HUES6 (cell line): ENCODE measurements at regions not wholly inside any gene's neighbourhood (a gene's known extent, or its start where the extent isn't known, plus 50 kb on each side); places are given as distances from the start of the nearest gene placed in this dataset.
"Not testable (repeated sequence)": the region's sequence is repeated elsewhere in the genome, so short reads cannot be mapped to it uniquely, and the experiment has no call there.

Source experiments
- H3K27ac ChIP-seq: 2 replicates; pipeline ENCODE4 v1.7.0; 2013; ENCODE audit warnings: low read depth, mild to moderate bottlenecking, low read length, inconsistent platforms
- H3K27me3 ChIP-seq: 2 replicates; pipeline ENCODE4 v1.6.1; 2013; ENCODE audit warnings: low read length; ENCODE audit not compliant: control insufficient read depth, insufficient read depth
- H3K36me3 ChIP-seq: 2 replicates; pipeline ENCODE4 v1.6.1; 2013; ENCODE audit warnings: low read length; ENCODE audit not compliant: control insufficient read depth, insufficient read depth
- H3K4me1 ChIP-seq: 2 replicates; pipeline ENCODE4 v1.6.1; 2013; ENCODE audit warnings: low read length; ENCODE audit not compliant: control insufficient read depth, insufficient read depth
- H3K4me3 ChIP-seq: 2 replicates; pipeline ENCODE4 v1.5.1; 2013; ENCODE audit warnings: low read depth, low read length
- H3K9ac ChIP-seq: one replicate; pipeline ENCODE4 v1.6.1; 2013; ENCODE audit warnings: mild to moderate bottlenecking, low read length
- H3K9me3 ChIP-seq: 2 replicates; pipeline ENCODE4 v1.6.1; 2013; ENCODE audit warnings: low read depth, low read length; ENCODE audit not compliant: control insufficient read depth, insufficient read depth

DNA sequence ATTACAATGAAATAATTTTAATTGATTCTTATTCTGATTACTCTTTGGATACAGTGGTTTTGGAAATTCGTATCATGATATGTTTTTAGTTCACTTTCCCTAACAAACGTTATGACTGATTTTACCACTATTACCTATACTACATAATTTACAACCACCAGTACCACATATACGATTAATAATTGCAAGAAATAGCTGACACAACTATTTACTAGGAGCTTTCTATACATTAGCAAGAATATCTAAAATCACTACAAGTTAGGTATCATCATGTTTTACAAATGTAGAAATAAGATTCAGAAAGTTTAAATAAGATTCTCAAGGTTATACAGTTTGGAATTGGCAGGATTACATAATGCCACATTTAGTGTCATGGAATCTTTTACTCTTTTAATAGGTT, 1401.1 kb upstream of the RAG2 start:
- H3K4me1 ChIP-seq: no peaks in the 10 kb centered on the region
- no peaks in the 10 kb centered on the region for H3K36me3 ChIP-seq
- no peaks in the 10 kb centered on the region for H3K27me3 ChIP-seq
- H3K4me3 ChIP-seq: no peak overlapping the region
- no peaks in the 10 kb centered on the region for H3K9me3 ChIP-seq
- H3K27ac ChIP-seq: no peak overlapping the region
- H3K9ac ChIP-seq: no peak overlapping the region

DNA sequence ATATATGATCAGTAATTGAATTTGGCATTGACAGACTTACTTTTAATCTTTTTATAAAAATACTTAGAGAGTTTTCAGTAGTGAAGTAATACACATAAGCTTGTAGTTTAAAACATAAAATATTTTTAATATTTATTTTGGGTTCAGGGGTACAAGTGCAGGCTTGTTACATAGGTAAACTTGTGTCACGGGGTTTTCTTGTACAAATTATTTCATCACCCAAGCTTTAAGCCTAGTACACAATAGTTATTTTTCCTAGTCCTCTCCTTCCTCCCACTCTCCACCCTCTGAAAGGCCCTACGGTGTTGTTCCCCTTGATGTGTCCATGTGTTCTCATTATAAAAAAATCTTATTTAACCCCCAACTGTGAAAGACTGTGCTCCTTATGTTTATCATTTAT, 1397.8 kb upstream of the RAG2 start:
- Histone ChIP-seq H3K4me3 (no peak overlapping the region), H3K36me3 (no peaks in the 10 kb centered on the region), H3K4me1 (no peaks in the 10 kb centered on the region), H3K9ac (no peak overlapping the region), H3K27ac (no peak overlapping the region), H3K27me3 (no peaks in the 10 kb centered on the region), H3K9me3 (no peaks in the 10 kb centered on the region)

DNA sequence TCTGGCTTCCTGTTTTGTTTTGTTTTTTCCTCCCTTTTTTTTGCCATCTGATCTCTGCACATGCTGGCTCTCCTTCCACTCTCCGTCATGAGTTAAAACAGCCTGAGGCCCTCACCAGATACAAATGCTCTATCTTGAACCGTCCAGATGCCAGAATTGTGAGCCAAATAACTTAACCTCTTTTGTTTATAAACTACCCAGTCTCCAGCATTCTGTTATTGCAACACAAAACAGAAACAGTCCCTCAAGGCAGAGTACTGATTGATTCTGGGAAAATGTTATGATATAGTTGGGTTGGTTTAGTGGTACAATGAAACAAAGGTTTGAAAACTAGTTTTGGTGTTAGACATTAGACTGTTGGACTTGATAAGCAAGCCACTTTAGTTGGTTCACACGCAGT, 1390.0 kb upstream of the RAG2 start:
- H3K9ac ChIP-seq: no peak overlapping the region
- no peaks in the 10 kb centered on the region for H3K36me3 ChIP-seq
- no peak overlapping the region for H3K4me3 ChIP-seq
- H3K27me3 ChIP-seq: no peaks in the 10 kb centered on the region
- no peaks in the 10 kb centered on the region for H3K9me3 ChIP-seq
- H3K4me1 ChIP-seq: no peaks in the 10 kb centered on the region
- H3K27ac ChIP-seq: no peak overlapping the region

DNA sequence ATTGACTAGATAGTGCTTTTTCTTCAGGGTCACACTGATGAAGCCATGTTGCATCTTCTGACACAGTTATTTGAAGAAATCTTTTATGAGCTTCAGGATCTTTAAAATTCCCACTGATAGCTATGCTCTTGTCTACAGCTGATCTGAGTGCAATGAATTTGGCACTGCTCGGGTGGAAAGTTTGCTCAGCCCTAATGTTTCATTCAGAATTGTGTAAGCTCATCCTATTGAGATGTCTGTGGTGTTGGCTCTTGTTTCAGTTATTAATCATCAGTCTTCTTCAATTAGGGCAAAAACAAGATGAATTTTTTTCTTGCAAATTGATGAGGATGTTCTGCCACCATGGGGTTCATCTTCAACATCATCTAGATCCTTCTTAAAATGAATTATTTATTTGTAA, 1387.0 kb upstream of the RAG2 start:
- Histone ChIP-seq H3K27ac (no peak overlapping the region), H3K4me3 (no peak overlapping the region), H3K4me1 (no peaks in the 10 kb centered on the region), H3K9ac (no peak overlapping the region), H3K27me3 (no peaks in the 10 kb centered on the region), H3K9me3 (no peaks in the 10 kb centered on the region), H3K36me3 (no peaks in the 10 kb centered on the region)

DNA sequence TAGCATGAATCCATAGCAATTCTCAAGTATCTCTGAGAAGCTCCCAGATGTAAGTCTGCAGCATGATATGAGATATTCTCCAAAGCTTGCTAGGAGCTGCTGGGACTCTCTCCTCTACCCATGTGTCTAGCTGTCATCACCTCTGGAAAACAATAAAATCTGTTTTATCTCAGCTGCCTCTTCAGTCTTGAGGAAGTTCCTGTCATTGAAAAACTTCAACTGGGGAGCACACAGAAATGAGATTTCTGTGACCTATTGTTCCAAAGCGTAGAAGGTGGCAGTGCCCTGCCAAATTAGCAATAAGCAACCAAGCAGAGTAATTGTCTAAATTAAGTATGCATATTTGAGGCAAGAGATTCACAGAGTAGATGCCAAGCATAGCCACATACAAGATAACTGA, 1380.6 kb upstream of the RAG2 start:
- Histone ChIP-seq H3K9ac (no peak overlapping the region), H3K27me3 (no peaks in the 10 kb centered on the region), H3K4me1 (no peaks in the 10 kb centered on the region), H3K36me3 (no peaks in the 10 kb centered on the region), H3K9me3 (no peaks in the 10 kb centered on the region), H3K4me3 (no peak overlapping the region), H3K27ac (no peak overlapping the region)

DNA sequence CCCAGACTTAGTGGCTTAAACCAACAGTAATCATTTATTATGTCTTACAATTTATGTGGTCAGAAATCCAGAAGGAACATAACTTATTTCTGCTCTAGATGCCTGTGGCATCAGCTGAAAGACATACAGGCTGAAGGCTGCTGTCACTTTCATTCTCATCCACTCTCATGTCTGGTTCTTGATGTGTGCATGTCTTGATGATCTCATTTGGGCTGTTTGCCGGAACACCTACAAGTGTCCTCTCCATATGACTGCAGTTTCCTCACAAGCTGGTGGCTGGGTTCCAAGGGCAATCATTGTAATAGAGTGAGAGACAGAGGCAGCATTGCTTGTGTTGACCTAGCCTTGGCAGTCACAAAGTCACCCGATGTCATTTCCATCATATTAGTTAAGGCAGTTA, 1375.9 kb upstream of the RAG2 start:
- no peaks in the 10 kb centered on the region for H3K27me3 ChIP-seq
- H3K9me3 ChIP-seq: peaks cover 2% of the 10 kb centered on the region; the same call in 1 of the 2 replicates
- no peak overlapping the region for H3K4me3 ChIP-seq
- no peaks in the 10 kb centered on the region for H3K36me3 ChIP-seq
- no peak overlapping the region for H3K9ac ChIP-seq
- H3K4me1 ChIP-seq: no peaks in the 10 kb centered on the region
- no peak overlapping the region for H3K27ac ChIP-seq

DNA sequence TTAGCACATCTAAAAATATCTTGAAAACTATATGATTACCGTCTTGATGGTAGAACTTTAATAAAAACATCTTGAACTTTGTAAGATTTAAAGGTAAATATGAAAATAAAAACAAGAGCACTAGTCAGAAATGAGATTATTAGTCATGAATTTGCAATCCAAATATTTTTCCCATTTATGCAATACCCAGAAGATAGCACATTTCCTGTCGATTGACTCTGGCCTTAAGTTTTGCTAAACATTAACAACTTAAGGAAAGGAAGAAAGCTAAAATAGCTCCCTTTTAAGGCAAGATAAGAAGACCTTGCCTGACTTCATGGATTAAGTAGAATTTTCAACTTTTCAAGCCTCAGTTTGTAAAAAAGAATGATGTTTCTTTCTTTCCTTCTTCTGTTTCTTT, 1374.7 kb upstream of the RAG2 start:
- Histone ChIP-seq H3K9me3 (peaks cover 2% of the 10 kb centered on the region; the same call in 1 of the 2 replicates), H3K27ac (no peak overlapping the region), H3K4me3 (no peak overlapping the region), H3K4me1 (peaks cover 4% of the 10 kb centered on the region; the same call in 1 of the 2 replicates), H3K36me3 (no peaks in the 10 kb centered on the region), H3K27me3 (no peaks in the 10 kb centered on the region), H3K9ac (no peak overlapping the region)

DNA sequence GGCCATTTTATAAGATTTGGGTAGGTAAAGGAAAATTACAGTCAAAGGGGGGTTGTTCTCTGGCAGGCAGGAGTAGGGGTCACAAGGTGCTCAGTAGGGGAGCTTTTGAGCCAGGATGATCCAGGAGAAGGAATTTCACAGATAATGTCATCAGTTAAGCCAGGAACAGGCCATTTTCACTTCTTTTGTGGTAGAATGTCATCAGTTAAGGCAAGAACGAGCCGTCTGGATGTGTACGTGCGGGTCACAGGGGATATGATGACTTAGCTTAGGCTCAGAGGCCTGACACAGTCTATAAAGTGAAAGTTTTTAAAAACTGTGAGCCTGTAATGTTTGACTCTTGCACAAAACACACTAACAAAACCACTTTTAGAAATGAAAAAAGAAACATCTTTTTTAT, 1371.3 kb upstream of the RAG2 start:
- not testable (repeated sequence) for H3K27me3 ChIP-seq, H3K27ac ChIP-seq, H3K9ac ChIP-seq, H3K4me3 ChIP-seq, H3K36me3 ChIP-seq, H3K9me3 ChIP-seq, H3K4me1 ChIP-seq

DNA sequence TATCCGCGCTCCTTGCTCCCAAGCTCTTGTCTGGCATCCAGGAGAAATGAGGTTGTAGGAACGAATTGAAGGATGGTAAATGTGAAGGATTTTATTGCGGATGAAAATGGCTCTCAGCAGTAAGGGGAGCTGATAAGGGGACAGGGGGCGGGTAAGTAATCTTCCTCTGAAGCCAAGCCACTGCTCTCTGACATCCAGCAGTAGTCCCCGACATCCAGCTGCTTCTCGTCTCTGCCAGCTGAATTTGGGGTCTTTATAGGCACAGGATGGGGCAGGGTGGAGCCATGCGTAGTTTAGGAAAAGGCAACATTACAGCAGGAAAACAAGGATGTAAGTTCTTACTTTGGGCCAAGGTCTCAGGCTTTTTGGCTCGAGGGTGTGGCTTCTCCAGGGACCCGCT, 1370.1 kb upstream of the RAG2 start:
- Histone ChIP-seq H3K4me3 (no peak overlapping the region), H3K9me3 (peaks cover 7% of the 10 kb centered on the region; the same call in 1 of the 2 replicates)

DNA sequence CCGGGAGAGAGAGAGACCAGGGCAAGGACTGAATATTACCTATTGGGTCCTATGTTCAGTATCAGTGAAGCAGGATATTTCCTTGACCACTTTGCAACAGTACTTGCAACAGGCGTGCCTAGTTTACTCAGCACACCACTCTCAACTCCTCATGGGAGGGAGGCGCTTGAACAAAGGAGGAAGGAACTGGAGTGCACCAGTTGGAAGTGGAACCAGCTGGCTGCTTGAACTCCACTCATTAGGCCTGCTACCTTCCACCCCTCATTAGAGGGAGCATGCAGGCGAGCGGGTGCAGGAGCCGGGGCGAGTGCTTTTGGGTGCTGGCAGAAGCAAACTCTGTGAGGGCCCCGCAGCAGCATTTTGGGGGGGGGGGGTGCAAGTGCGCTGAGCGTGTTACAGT, 1369.6 kb upstream of the RAG2 start:
- H3K4me1 ChIP-seq: peaks cover 4% of the 10 kb centered on the region
- H3K4me3 ChIP-seq: no peak overlapping the region
- no peaks in the 10 kb centered on the region for H3K36me3 ChIP-seq
- no peak overlapping the region for H3K9ac ChIP-seq
- no peaks in the 10 kb centered on the region for H3K27me3 ChIP-seq
- H3K9me3 ChIP-seq: peaks cover 7% of the 10 kb centered on the region; the same call in 1 of the 2 replicates
- H3K27ac ChIP-seq: no peak overlapping the region

More for the DNA sequence above, 1370.1 kb upstream of the RAG2 start:
- no peak overlapping the region for H3K9ac ChIP-seq
- no peak overlapping the region for H3K27ac ChIP-seq
- peaks cover 4% of the 10 kb centered on the region for H3K4me1 ChIP-seq
- H3K36me3 ChIP-seq: no peaks in the 10 kb centered on the region
- H3K27me3 ChIP-seq: no peaks in the 10 kb centered on the region

DNA sequence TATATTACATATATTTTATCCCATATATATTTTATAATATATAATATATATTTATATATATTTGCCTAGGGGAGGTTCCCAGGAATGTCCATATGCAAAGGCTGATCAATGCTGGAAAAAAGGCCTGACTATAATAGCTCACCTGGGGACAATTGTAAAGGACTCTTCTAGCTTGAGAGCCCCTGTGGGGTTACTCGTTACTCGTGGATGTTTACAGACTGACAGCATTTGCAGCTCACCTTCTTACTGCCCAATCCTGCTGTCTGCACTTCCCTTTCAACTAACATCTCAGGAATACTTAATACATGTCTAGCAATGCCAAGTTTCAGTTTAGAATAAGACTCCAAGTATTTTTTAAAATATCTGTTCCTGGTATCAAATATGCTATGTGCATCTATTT, 1365.4 kb upstream of the RAG2 start:
- Histone ChIP-seq H3K27ac (no peak overlapping the region), H3K9ac (no peak overlapping the region), H3K27me3 (no peaks in the 10 kb centered on the region), H3K4me1 (peaks cover 3% of the 10 kb centered on the region), H3K4me3 (no peak overlapping the region), H3K9me3 (peaks cover 16% of the 10 kb centered on the region), H3K36me3 (no peaks in the 10 kb centered on the region)

DNA sequence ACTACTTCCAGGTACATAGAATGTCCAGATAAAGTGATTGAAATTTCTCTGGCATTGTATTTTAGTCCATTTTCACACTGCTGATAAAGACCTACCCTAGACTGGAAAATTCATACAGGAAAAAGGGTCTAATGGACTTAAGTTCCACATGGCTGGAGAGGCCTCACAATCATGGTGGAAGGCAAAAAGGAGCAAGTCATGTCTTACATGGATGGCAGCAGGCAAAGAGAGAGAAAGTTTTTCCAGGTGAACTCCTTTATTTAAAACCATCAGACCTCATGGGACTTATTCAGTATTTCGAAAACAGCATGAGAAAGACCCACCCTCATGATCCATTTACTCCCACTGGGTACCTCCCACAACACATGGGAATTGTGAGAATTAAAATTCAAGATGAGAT, 1359.7 kb upstream of the RAG2 start:
- H3K4me3 ChIP-seq: no peak overlapping the region
- H3K4me1 ChIP-seq: no peaks in the 10 kb centered on the region
- no peaks in the 10 kb centered on the region for H3K27me3 ChIP-seq
- no peaks in the 10 kb centered on the region for H3K36me3 ChIP-seq
- H3K27ac ChIP-seq: no peak overlapping the region
- H3K9ac ChIP-seq: no peak overlapping the region
- H3K9me3 ChIP-seq: peaks cover 16% of the 10 kb centered on the region
